ENCODE measurements at regions not wholly inside any gene's neighbourhood (a gene's known extent, or its start where the extent isn't known, plus 50 kb on each side); places are given as distances from the start of the nearest gene placed in this dataset.

DNA sequence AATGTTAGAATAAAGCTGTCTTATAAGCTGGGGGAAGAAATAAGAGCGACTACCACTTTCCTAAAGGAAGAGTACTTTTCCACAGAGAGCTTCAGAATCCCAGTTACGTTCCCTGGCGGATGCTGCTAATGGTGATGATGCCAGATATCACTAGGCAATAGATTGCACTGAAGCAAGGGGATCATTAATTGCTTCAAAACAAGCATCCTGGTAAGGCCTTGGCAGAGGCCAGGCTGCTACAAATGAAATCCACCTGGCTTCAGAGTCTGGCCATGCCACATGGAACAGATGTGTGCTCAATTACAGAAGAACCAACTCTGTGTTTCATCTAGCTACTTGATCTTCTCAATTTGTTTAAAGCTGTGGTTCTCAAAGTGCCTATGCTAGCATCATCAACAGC lies 129.2 kb upstream of the IL12A start:
- peaks cover 24% of the 10 kb centered on the region for H3K27me3 Mint-ChIP-seq
- no peak overlapping the region for H3K27ac Mint-ChIP-seq
- no peaks in the 10 kb centered on the region for H3K9me3 Mint-ChIP-seq
- H3K4me3 Mint-ChIP-seq: no peak overlapping the region
- H3K4me1 Mint-ChIP-seq: no peaks in the 10 kb centered on the region
- H3K36me3 Mint-ChIP-seq (ENCODE audit: low read depth): no peaks in the 10 kb centered on the region
- no peak for ATAC-seq (replicated peaks)

DNA sequence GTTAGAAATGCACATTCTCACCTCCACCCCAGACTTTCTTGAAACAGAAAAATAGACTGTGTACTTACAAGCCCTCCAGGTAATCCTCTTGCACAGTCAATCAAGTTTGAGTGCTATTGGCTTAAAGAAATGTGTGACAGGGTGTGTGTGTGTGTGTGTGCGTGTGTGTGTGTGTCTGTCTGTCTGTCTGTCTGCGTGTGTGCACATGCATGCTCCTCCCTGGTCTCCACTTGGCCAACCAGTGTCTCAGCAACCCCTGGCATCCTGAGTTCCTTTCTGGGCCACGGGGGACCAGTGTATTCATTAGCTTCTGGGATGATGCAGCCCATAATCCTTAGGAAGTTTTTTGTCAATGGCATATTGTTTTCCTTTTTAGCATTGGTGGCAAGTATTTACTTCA lies 128.8 kb upstream of the IL12A start:
- no peak overlapping the region for H3K27ac Mint-ChIP-seq
- H3K4me3 Mint-ChIP-seq: no peak overlapping the region
- peaks cover 24% of the 10 kb centered on the region for H3K27me3 Mint-ChIP-seq
- no peaks in the 10 kb centered on the region for H3K36me3 Mint-ChIP-seq (ENCODE audit: low read depth)
- no peaks in the 10 kb centered on the region for H3K4me1 Mint-ChIP-seq
- no peak for ATAC-seq (replicated peaks)
- H3K9me3 Mint-ChIP-seq: no peaks in the 10 kb centered on the region

DNA sequence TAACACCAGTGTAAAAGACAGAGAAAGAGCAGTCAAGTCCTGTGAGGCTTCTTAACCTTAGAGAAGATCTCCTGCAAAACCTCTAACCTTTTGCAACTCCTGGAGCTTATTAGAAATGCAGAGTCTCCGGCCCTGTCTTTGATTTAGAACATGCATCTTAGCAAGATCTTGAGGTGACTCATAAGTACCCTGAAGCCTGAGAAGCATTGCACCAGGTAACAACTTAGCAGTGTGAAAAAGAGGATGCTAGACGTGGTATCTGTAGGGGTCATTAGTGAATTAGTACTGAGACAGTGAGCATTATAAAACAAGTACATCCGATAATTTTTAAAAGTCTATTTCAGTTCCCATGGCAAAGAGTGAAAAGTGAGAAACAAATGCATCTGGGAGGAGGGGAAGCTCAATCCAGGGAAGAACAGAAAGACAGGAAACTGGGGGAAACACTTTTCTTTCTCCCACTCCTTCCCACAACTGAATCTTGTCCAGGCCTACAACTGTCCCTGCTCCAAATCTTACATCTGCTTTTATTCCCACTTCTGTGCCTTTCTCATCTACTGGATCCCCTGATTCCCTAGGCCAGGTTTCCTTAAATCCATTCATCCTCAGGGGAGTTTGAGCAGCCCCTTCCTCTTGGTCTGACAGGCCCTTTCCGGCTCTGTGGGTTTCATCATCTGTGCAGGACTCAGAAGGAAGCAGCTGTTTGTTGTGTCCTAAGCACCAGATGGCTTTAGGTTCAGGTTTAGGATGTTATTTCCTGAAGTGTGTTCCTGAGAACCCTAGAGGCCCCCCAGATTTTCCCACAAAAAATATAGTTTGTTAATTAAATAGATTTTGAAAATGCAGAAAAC lies 128.1 kb upstream of the IL12A start:
- no peaks in the 10 kb centered on the region for H3K4me1 Mint-ChIP-seq
- H3K36me3 Mint-ChIP-seq (ENCODE audit: low read depth): no peaks in the 10 kb centered on the region
- H3K27ac Mint-ChIP-seq: no peak overlapping the region
- H3K27me3 Mint-ChIP-seq: peaks cover 28% of the 10 kb centered on the region
- H3K9me3 Mint-ChIP-seq: no peaks in the 10 kb centered on the region
- ATAC-seq (replicated peaks): no peak
- no peak overlapping the region for H3K4me3 Mint-ChIP-seq

DNA sequence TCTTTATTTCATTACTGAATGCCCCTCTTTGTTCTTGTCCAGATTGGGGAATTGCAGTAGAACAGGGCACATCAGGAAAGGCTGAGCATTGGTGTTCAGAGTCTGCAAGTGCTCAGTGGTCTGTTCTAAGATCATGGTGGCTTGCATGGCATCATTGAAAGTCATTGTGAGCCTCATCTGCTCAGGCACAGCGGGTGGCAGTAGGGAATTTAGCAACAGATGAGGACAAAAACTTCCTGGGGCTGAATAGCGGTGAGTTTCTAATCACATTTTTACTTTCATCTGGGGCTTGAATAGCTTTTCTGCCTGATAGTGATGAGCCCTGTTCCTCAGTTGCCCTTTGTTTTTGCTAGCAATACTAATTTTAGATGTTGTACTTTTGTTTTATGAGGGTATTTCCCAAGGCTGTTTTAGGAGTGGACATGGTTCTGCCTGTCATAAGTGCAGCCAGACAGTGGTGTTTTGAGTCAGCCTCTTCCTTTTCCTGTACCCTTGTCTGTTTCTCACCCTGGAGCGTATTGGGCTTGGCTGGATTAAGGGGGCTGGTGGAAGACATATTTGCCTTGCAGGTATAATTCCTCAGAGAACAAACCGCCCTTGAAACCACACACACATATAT lies 127.2 kb upstream of the IL12A start:
- Mint-ChIP-seq H3K4me3 (no peak overlapping the region), H3K27me3 (peaks cover 27% of the 10 kb centered on the region), H3K4me1 (no peaks in the 10 kb centered on the region), H3K9me3 (no peaks in the 10 kb centered on the region), H3K36me3 (ENCODE audit: low read depth) (no peaks in the 10 kb centered on the region), H3K27ac (no peak overlapping the region)
- ATAC-seq (replicated peaks): no peak

DNA sequence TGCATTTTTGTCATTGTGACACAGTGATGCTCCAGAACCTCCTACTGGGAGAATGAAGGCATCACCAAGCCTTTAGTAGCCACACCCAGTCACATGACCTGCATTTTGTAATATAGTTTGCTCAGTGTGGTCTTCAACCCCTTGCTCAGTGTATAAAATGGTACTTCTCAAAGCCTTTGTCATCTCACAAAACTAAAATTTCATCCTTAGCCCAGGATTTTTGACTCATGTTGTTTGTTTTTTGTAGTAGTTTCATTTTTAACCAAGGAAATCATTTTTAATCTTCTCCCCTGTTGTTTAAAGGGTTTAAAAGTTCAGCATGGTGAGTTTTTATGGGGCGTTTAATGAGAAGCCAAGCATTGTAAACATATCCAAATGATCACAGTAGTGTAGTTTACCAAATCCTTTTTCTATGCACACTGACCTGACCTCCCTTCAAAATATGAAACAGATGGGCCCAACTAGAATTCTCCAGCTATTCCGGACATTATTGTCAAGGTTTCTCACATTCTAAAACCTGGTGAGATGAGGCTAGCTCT lies 123.5 kb upstream of the IL12A start:
- Mint-ChIP-seq H3K4me1 (no peaks in the 10 kb centered on the region), H3K27ac (no peak overlapping the region), H3K4me3 (no peak overlapping the region), H3K9me3 (no peaks in the 10 kb centered on the region), H3K36me3 (ENCODE audit: low read depth) (no peaks in the 10 kb centered on the region), H3K27me3 (peaks cover 11% of the 10 kb centered on the region)
- no peak for ATAC-seq (replicated peaks)

DNA sequence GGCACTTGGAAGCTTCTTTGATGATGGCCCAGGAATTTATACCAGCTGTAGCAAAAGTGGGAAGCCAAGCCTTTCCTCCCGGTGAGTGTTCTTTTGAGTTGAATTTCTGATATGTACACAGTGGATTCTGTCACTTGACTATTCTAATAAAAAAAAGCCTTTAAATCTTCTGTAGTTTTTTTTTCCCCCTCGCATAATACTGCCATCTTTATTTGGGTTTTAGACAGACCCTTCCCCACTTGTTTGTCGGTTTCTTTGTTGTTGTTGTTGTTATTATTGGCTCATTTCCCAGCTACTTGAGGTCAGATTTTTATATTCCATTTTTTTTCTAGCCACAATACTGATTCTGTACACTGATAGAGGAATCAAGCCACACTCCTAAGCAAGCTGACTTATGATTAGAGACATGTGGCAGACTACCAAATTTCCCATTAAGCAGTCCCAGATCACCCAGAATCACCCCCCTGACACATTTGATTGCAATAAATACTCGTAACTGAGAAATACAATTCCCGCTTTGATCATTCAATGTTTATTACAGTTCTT lies 122.4 kb upstream of the IL12A start:
- Mint-ChIP-seq H3K9me3 (no peaks in the 10 kb centered on the region), H3K4me1 (no peaks in the 10 kb centered on the region), H3K27ac (no peak overlapping the region), H3K36me3 (ENCODE audit: low read depth) (no peaks in the 10 kb centered on the region), H3K27me3 (peaks cover 8% of the 10 kb centered on the region), H3K4me3 (no peak overlapping the region)
- no peak for ATAC-seq (replicated peaks)

DNA sequence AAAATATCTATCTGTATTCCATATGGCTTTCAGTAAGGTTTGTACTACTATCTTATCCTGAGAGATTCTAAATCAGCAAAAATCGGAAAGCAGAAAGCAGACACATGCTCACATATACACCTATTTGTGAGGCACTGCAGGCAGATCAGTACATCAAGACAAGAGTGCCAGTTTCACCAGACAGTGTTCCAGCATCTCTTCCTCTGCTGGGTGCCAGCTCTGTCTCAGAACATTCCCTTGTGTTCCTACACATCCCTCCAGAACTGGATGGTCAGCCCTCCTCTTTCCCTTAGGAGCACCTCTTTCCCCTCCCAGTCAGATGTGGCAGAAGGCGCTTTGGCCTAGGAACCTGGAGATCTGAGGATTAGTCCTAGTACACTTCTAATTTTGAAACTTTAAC lies 121.3 kb upstream of the IL12A start:
- Mint-ChIP-seq H3K36me3 (ENCODE audit: low read depth) (no peaks in the 10 kb centered on the region), H3K9me3 (no peaks in the 10 kb centered on the region), H3K4me1 (no peaks in the 10 kb centered on the region), H3K4me3 (no peak overlapping the region), H3K27ac (no peak overlapping the region), H3K27me3 (peaks cover 10% of the 10 kb centered on the region)
- ATAC-seq (replicated peaks): no peak

DNA sequence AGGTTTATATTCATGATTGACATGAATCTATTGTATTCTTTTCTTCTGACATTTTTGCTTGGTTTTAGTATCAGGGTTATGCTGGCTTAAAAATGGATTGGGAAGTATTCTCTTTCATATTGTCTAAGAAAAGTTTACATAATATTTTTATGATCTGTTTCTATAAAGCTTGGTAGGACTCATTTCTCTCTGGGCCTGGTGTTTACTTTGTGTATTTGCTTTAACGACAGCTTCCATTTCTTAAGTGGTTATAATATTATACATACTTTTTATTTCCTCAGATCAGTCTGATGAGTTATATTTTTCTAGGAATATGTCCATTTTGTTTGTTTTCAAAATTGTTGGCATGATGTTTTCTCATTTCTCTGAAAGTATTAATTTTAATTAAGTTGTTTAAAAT lies 117.9 kb upstream of the IL12A start:
- Mint-ChIP-seq H3K4me3 (no peak overlapping the region), H3K9me3 (no peaks in the 10 kb centered on the region), H3K4me1 (no peaks in the 10 kb centered on the region), H3K27me3 (peaks cover 15% of the 10 kb centered on the region), H3K36me3 (ENCODE audit: low read depth) (no peaks in the 10 kb centered on the region), H3K27ac (no peak overlapping the region)
- ATAC-seq (replicated peaks): no peak

DNA sequence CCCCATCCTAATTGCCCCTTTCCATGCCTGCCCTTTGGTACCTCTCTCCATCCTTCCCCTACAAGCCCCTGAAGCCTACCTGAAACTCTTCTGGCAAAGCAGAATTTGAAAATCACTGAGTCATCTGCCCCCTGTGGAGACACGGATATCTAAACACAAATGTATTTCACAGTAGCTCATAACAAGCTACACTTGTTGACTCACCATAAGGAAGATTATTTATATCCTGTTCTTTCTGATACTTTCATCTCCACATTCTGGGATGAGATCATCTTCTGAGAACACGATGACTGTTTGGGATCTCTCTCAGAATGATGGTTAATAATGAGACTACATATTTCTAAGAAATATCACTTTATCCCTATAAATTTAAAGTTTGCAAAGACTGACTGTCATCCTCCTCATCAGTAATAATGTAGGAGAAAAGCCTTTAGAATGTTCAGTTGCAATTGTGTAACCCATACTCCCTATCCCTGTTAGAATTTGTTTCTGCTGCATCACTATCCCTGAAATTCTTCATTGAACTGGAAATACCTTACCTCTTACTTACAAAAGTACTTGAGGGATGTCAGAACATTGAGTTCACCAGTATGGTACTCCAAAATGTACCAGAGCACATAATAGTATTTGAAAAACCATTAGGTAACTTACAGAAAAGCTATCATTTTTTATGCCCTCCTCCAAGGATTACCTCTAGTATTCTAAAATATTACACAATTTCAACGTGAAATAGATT lies 116.1 kb upstream of the IL12A start:
- no peaks in the 10 kb centered on the region for H3K4me1 Mint-ChIP-seq
- peak; percentile 40 for ATAC-seq (replicated peaks)
- peaks cover 11% of the 10 kb centered on the region for H3K27me3 Mint-ChIP-seq
- no peak overlapping the region for H3K4me3 Mint-ChIP-seq
- H3K36me3 Mint-ChIP-seq (ENCODE audit: low read depth): no peaks in the 10 kb centered on the region
- no peaks in the 10 kb centered on the region for H3K9me3 Mint-ChIP-seq
- no peak overlapping the region for H3K27ac Mint-ChIP-seq

DNA sequence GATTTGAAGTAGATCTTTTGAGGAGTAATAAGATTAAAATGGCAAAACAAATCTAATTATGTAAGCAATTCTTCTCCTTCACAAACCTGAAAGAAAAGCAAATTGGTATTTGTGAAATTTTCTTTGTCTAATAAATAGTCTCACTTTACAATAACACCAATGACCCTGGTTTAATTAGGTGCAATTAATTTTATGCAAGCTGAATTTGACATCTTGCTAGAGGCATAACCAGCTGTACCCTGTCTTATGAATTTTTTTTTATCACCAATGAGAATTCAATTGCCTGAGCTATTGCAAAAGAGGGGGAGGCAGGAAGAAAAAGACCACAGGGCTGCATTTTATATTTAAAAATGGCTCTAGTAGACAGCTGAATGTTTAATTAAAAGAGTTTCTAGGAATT lies 113.5 kb upstream of the IL12A start:
- no peaks in the 10 kb centered on the region for H3K4me1 Mint-ChIP-seq
- no peak for ATAC-seq (replicated peaks)
- peaks cover 14% of the 10 kb centered on the region for H3K27me3 Mint-ChIP-seq
- H3K4me3 Mint-ChIP-seq: no peak overlapping the region
- H3K36me3 Mint-ChIP-seq (ENCODE audit: low read depth): no peaks in the 10 kb centered on the region
- no peak overlapping the region for H3K27ac Mint-ChIP-seq
- no peaks in the 10 kb centered on the region for H3K9me3 Mint-ChIP-seq

DNA sequence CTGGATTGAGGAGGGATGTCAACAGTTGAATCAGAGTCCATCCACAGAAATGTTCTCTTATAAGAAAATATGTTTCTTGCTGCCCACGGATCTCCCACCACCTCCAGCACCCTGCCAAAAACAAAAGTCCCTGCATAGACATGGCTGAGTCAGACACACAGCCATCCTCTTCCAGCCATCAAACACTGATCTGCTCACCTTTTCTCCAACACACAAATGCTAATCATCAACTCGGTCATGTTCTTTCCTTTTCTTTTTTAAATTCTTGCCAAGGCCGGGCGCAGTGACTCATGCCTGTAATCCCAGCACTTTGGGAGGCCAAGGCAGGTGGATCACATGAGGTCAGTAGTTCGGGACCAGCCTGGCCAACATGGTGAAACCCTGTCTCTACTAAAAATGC lies 110.7 kb upstream of the IL12A start:
- Mint-ChIP-seq H3K9me3 (no peaks in the 10 kb centered on the region), H3K4me1 (no peaks in the 10 kb centered on the region), H3K27ac (no peak overlapping the region), H3K27me3 (peaks cover 14% of the 10 kb centered on the region), H3K36me3 (ENCODE audit: low read depth) (no peaks in the 10 kb centered on the region), H3K4me3 (no peak overlapping the region)
- no peak for ATAC-seq (replicated peaks)

DNA sequence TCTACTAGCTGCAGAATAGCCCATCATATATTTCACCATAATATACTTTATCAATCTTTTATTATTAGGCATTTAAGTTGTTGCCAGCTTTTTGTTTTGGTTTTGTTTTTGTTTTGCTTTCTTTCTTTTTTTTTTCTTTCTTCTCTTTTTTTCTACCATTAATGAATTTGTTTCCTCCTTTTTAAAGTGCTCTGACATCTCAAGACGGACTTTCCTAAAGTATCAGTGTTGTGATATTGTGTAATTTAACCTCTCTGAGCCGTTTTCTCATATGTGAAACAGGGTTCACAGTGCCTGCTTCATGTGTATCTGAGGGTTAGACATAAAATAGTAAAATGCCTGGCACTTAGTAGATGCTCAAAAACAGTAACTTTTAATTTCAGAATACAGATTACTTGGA lies 109.5 kb upstream of the IL12A start:
- no peaks in the 10 kb centered on the region for H3K4me1 Mint-ChIP-seq
- no peaks in the 10 kb centered on the region for H3K36me3 Mint-ChIP-seq (ENCODE audit: low read depth)

DNA sequence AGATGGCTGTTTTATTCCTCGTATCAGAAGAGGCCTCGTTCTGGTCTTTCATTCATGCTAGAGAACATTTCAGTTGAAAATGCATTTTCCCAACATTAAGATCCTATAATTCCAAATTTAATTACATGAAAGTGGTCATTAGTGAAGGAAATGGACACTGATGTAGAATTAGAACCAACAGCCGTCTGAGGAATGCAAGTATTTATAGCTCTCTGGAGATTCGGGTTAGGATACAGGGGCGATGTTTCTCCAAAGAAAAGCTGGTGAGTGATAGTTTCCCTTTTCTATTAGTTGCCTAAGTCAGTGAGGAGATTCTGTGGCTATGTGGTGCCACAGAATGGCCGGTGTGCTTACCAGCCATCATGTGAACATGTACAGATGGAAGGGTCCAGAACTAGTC lies 109.0 kb upstream of the IL12A start:
- no peak for ATAC-seq (replicated peaks)

More for the DNA sequence above, 109.5 kb upstream of the IL12A start:
- Mint-ChIP-seq H3K9me3 (no peaks in the 10 kb centered on the region), H3K27me3 (peaks cover 7% of the 10 kb centered on the region), H3K27ac (no peak overlapping the region), H3K4me3 (no peak overlapping the region)
- no peak for ATAC-seq (replicated peaks)

DNA sequence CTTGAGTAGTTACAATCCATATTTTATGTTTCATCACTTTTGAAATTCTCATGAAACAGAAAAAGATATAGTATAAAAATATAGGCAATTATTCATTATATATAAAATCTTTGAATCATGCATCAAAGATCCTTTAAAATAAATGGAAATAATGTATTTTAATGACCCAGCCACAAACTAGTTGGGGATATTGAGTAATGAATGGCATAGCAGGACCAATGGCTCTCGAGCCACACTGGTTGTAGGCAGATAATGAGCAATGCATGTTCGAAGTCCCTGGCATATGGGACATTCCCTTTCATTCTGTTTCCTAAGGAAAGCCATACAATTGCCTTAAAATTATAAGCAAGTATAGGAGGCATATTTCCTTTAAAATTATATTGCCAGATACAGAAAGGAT lies 107.4 kb upstream of the IL12A start:
- H3K4me1 Mint-ChIP-seq: no peaks in the 10 kb centered on the region
- ATAC-seq (replicated peaks): no peak
- H3K27ac Mint-ChIP-seq: no peak overlapping the region

More for the DNA sequence above, 109.0 kb upstream of the IL12A start:
- no peak overlapping the region for H3K27ac Mint-ChIP-seq
- no peaks in the 10 kb centered on the region for H3K36me3 Mint-ChIP-seq (ENCODE audit: low read depth)
- peaks cover 7% of the 10 kb centered on the region for H3K27me3 Mint-ChIP-seq
- H3K9me3 Mint-ChIP-seq: no peaks in the 10 kb centered on the region
- no peak overlapping the region for H3K4me3 Mint-ChIP-seq
- H3K4me1 Mint-ChIP-seq: no peaks in the 10 kb centered on the region

More for the DNA sequence above, 107.4 kb upstream of the IL12A start:
- H3K4me3 Mint-ChIP-seq: no peak overlapping the region
- H3K9me3 Mint-ChIP-seq: no peaks in the 10 kb centered on the region
- no peaks in the 10 kb centered on the region for H3K36me3 Mint-ChIP-seq (ENCODE audit: low read depth)
- peaks cover 7% of the 10 kb centered on the region for H3K27me3 Mint-ChIP-seq
